Testis (tissue), 2 donors: ENCODE measurements at regions not wholly inside any gene's neighbourhood (a gene's known extent, or its start where the extent isn't known, plus 50 kb on each side); places are given as distances from the start of the nearest gene placed in this dataset.

ENCODE experiments used
- CTCF ChIP-seq, 3 experiments: fragments of 450-650 bp in 2 of 3; fragments of 200-600 bp in 1 of 3; sonication (generic) in 1 of 3; IDR thresholded peaks; one replicate each; pipeline ENCODE4 v1.5.1; 2016 to 2019; ENCODE audit warnings: antibody characterized with exemption in 3 of 3, mild to moderate bottlenecking in 2 of 3, moderate library complexity in 1 of 3
- POLR2A ChIP-seq: fragments of 450-650 bp; IDR thresholded peaks from one replicate; pipeline ENCODE4 v1.6.1; 2017; ENCODE audit warnings: antibody characterized with exemption, mild to moderate bottlenecking, moderate library complexity

- TF ChIP-seq POLR2A, result no peak
- TF ChIP-seq CTCF (IDR thresholded peaks at IDR 0.05), result no peak
Observed at GRCh38 chr3:106881186-106881585, 496.1 kb upstream of the CCDC54 start.
